HUES6 (cell line): ENCODE measurements at regions not wholly inside any gene's neighbourhood (a gene's known extent, or its start where the extent isn't known, plus 50 kb on each side); places are given as distances from the start of the nearest gene placed in this dataset.
"Not testable (repeated sequence)": the region's sequence is repeated elsewhere in the genome, so short reads cannot be mapped to it uniquely, and the experiment has no call there.

Experiments
- H3K27ac ChIP-seq: 2 replicates; pipeline ENCODE4 v1.7.0; 2013; ENCODE audit warnings: low read depth, mild to moderate bottlenecking, low read length, inconsistent platforms
- H3K27me3 ChIP-seq: 2 replicates; pipeline ENCODE4 v1.6.1; 2013; ENCODE audit warnings: low read length; ENCODE audit not compliant: control insufficient read depth, insufficient read depth
- H3K36me3 ChIP-seq: 2 replicates; pipeline ENCODE4 v1.6.1; 2013; ENCODE audit warnings: low read length; ENCODE audit not compliant: control insufficient read depth, insufficient read depth
- H3K4me1 ChIP-seq: 2 replicates; pipeline ENCODE4 v1.6.1; 2013; ENCODE audit warnings: low read length; ENCODE audit not compliant: control insufficient read depth, insufficient read depth
- H3K4me3 ChIP-seq: 2 replicates; pipeline ENCODE4 v1.5.1; 2013; ENCODE audit warnings: low read depth, low read length
- H3K9ac ChIP-seq: one replicate; pipeline ENCODE4 v1.6.1; 2013; ENCODE audit warnings: mild to moderate bottlenecking, low read length
- H3K9me3 ChIP-seq: 2 replicates; pipeline ENCODE4 v1.6.1; 2013; ENCODE audit warnings: low read depth, low read length; ENCODE audit not compliant: control insufficient read depth, insufficient read depth

- Histone ChIP-seq H3K4me1 (no peaks in the 10 kb centered on the region; the same call in 1 of the 2 replicates), H3K27ac (no peak overlapping the region)
Measured at GRCh38 chr5:18433336-18433735, 799.1 kb downstream of the TAF11L14 start.

DNA sequence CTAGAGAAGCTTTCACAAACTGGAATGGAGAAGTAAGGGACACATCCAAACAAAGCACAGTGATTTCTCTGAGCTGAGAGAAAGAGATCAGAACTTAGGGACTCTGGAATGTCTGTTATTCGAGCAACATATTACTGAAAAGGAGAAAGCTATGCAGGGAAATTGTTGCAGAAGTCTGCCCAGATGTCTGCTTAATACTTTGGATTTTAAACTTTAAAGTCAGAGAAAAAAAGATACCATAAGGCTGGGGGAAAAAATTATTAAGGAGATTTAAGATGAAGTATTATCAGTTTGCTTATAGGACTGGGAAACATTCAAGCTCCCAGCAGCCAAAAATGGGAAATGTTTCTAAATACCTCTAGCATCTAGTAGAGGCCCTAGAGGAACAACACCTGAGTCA lies 803.9 kb downstream of the TAF11L14 start:
- Histone ChIP-seq H3K27ac (no peak overlapping the region), H3K4me3 (no peak overlapping the region), H3K9me3 (peaks cover 19% of the 10 kb centered on the region), H3K36me3 (no peaks in the 10 kb centered on the region), H3K4me1 (no peaks in the 10 kb centered on the region; the same call in 1 of the 2 replicates), H3K27me3 (no peaks in the 10 kb centered on the region), H3K9ac (no peak overlapping the region)

More at GRCh38 chr5:18433336-18433735, 799.1 kb downstream of the TAF11L14 start:
- Histone ChIP-seq H3K9me3 (peaks cover 10% of the 10 kb centered on the region), H3K36me3 (no peaks in the 10 kb centered on the region), H3K4me3 (no peak overlapping the region), H3K27me3 (no peaks in the 10 kb centered on the region), H3K9ac (no peak overlapping the region)

- H3K36me3 ChIP-seq = no peaks in the 10 kb centered on the region
- no peak overlapping the region for H3K4me3 ChIP-seq
- no peak overlapping the region for H3K9ac ChIP-seq
- H3K27me3 ChIP-seq = no peaks in the 10 kb centered on the region
- no peak overlapping the region for H3K27ac ChIP-seq
- peaks cover 3% of the 10 kb centered on the region; the same call in 1 of the 2 replicates for H3K9me3 ChIP-seq
- H3K4me1 ChIP-seq = no peaks in the 10 kb centered on the region
Measured at GRCh38 chr5:18455521-18455920, 821.3 kb downstream of the TAF11L14 start.

DNA sequence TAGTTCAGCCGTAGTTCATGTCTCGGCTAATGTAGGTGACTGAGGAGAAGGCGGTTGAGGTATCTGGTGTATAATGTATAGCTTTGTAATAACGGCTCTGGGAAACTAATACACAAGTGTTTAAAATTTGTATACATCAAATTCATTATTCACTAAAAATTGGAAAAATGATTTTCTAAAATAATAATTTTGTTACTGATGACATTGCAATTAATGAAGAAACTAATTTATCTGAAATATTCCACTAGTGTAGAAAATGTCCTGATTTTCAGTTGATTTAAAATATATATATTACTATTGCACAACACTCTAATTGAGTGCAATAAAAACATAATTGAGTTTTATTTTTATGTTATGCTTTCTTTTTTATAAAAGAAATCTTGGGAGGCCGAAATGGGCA lies 823.0 kb downstream of the TAF11L14 start:
- Histone ChIP-seq H3K36me3 (no peaks in the 10 kb centered on the region), H3K27ac (no peak overlapping the region), H3K4me3 (no peak overlapping the region)

DNA sequence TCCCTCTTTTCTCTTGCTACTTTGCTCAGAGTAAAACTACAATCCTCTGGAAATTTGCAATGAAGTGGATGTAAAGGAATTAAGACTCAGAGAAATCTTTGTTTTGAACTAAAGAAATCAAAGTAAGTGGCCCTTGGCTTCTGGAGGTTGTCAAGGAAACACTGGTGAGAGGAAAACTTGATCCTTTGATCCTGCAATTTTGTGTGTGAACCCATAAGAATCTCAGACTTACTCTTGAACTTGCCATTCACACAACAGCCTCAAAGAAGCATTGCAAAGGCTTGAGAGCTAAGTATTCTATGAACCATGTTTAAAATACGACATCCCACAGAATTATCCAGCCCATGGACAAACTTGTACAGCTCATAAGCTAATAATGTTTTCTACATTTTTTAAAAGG lies 827.5 kb downstream of the TAF11L14 start:
- Histone ChIP-seq H3K9ac (no peak overlapping the region), H3K27ac (no peak overlapping the region), H3K36me3 (no peaks in the 10 kb centered on the region), H3K4me1 (peaks cover 6% of the 10 kb centered on the region; the same call in 1 of the 2 replicates), H3K9me3 (peaks cover 3% of the 10 kb centered on the region; the same call in 1 of the 2 replicates), H3K27me3 (no peaks in the 10 kb centered on the region), H3K4me3 (no peak overlapping the region)

More for the DNA sequence above, 823.0 kb downstream of the TAF11L14 start:
- Histone ChIP-seq H3K4me1 (no peaks in the 10 kb centered on the region), H3K27me3 (no peaks in the 10 kb centered on the region), H3K9ac (no peak overlapping the region), H3K9me3 (peaks cover 3% of the 10 kb centered on the region; the same call in 1 of the 2 replicates)

DNA sequence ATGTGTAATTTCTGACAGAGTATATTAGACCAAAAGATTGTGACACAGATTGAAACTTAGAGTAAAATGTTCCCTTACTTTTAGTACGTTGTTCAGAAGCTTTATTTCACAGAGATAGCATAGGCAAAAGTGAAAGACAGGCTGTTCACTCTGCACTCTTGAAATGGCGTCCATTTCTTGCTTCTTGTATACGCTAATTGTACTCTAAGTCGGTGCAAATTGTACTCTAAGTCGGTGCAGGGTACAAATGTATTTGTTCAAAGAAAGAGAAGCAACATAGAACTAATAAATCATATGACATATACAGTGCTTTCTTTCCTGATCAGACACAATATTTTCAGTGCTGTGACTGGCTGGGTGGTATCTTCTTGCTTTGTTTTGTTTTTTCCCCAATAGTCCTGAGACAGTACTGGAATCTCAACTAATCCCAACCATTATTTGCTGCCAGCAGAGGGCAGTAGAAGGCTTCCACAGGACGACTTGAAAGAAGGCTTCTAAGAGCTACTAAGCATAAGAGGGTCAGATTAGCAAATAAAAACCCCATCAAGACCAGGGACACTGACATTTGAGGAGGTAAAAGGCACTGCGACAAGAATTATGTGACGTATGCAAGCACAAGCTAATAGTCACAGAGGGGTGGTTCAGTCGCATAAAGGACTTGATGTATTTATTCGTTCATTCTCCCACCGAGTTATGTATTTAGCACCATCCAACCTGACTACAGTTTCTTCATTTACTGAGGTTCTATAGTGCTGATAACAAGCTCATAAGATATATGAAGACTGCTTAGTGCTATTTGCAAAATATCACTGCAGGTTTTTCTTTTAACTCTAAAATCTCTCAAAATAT lies 831.8 kb downstream of the TAF11L14 start:
- Histone ChIP-seq H3K9me3 (peaks cover 3% of the 10 kb centered on the region), H3K27me3 (no peaks in the 10 kb centered on the region), H3K9ac (no peak overlapping the region), H3K4me1 (peaks cover 8% of the 10 kb centered on the region; the same call in 1 of the 2 replicates), H3K4me3 (no peak overlapping the region), H3K36me3 (no peaks in the 10 kb centered on the region), H3K27ac (0 out of 2 replicates have a peak overlapping the region, but pooled peaks have one; percentile 37)

DNA sequence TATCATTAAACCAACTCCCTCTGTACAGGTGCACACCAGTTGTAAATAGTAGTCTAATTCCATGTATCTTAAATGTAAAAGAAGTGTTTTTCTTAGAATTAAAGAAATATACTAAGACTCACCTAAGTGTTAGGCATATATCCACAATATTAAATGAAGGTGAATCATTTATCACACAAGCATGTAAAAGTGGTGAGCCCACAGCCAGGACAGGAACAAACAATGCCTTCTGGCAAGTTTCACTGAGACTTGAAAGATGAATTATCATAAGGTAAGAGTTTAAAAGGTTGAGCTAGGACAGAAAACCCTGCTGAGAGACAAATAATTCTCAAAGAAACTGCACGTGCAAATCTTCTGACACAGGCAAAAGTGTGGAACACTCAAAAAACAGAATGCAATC lies 832.5 kb downstream of the TAF11L14 start:
- no peaks in the 10 kb centered on the region for H3K27me3 ChIP-seq
- 0 out of 2 replicates have a peak overlapping the region, but pooled peaks have one; percentile 37 for H3K27ac ChIP-seq
- H3K4me3 ChIP-seq = no peak overlapping the region
- no peak overlapping the region for H3K9ac ChIP-seq
- peaks cover 8% of the 10 kb centered on the region; the same call in 1 of the 2 replicates for H3K4me1 ChIP-seq
- H3K9me3 ChIP-seq = peaks cover 9% of the 10 kb centered on the region
- no peaks in the 10 kb centered on the region for H3K36me3 ChIP-seq

DNA sequence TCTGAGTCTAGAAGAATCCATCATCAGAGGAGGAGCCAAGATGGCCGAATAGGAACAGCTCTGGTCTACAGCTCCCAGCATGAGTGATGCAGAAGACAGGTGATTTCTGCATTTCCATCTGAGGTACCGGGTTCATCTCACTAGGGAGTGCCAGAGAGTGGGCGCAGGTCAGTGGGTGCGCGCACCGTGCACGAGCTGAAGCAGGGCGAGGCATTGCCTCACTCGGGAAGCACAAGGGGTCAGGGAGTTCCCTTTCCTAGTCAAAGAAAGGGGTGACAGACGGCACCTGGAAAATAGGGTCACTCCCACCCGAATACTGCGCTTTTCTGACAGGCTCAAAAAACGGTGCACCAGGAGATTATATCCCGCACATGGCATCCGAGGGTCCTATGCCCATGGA lies 837.5 kb downstream of the TAF11L14 start:
- not testable (repeated sequence) for H3K4me3 ChIP-seq, H3K9ac ChIP-seq, H3K27ac ChIP-seq, H3K27me3 ChIP-seq, H3K36me3 ChIP-seq, H3K4me1 ChIP-seq
- H3K9me3 ChIP-seq = peaks cover 14% of the 10 kb centered on the region

GRCh38 chr5:18483451-18483850 lies 849.2 kb downstream of the TAF11L14 start:
- no peak overlapping the region for H3K4me3 ChIP-seq
- H3K27ac ChIP-seq = no peak overlapping the region
- H3K9me3 ChIP-seq = no peaks in the 10 kb centered on the region
- H3K9ac ChIP-seq = no peak overlapping the region
- no peaks in the 10 kb centered on the region for H3K27me3 ChIP-seq
- H3K4me1 ChIP-seq = peaks cover 10% of the 10 kb centered on the region
- H3K36me3 ChIP-seq = no peaks in the 10 kb centered on the region

DNA sequence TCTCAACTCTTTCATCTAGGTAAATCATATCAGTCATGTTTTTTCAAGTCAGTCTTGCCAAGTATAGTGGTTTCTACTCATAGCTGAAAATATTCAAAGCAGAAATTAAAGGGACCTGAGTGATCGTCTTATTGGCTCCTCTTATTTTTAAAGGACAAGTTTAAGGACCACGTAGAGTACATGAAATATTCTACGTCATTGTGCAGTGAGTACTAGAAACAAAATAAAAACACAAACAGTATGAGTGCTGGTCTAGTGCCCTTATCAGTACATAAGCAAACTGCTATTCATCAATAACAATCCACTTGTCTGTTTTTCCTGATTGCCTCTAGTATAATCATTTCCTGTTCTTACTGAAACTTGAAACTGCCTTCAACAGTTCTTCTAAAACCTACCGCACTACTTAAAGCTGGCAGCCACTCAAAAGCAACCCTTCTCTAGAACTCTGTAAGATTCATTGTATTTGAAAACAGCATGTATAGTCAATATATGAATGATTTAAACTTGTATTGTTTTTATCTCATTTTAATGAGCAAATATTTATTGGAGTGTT lies 853.7 kb downstream of the TAF11L14 start:
- H3K9ac ChIP-seq = no peak overlapping the region
- no peaks in the 10 kb centered on the region for H3K27me3 ChIP-seq
- no peak overlapping the region for H3K4me3 ChIP-seq
- peaks cover 10% of the 10 kb centered on the region for H3K4me1 ChIP-seq
- H3K27ac ChIP-seq = no peak overlapping the region
- no peaks in the 10 kb centered on the region for H3K9me3 ChIP-seq
- H3K36me3 ChIP-seq = no peaks in the 10 kb centered on the region

DNA sequence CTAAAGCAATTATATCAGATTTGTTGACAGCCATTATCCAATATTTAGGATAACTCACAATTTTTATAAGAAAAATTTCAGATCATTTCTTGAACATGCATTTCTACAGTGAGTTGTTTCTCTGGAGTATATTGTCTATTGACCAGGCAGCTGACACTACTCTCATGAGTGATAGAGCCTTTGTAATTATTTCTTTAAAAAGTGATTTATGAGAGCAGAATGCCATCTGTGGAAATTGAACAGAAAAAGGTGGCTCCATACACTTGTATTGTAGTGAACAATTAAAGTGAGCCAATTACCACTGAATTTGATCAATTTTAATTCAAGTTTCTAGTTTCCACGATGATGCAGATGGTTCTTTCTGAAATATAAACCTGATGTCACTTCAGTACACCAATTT lies 855.4 kb downstream of the TAF11L14 start:
- Histone ChIP-seq H3K27me3 (no peaks in the 10 kb centered on the region), H3K4me1 (peaks cover 10% of the 10 kb centered on the region), H3K9ac (no peak overlapping the region), H3K27ac (no peak overlapping the region), H3K9me3 (no peaks in the 10 kb centered on the region), H3K4me3 (no peak overlapping the region), H3K36me3 (no peaks in the 10 kb centered on the region)
